HCT116 (cell line): ENCODE measurements at regions not wholly inside any gene's neighbourhood (a gene's known extent, or its start where the extent isn't known, plus 50 kb on each side); places are given as distances from the start of the nearest gene placed in this dataset.

Source experiments
- ATAC-seq: fragments of 200-7000 bp; cut with Tn5 transposase; 2 replicates; pipeline ENCODE4 v1.9.1; 2020; ENCODE audit warnings: mild to moderate bottlenecking, moderate library complexity
- BruUV-seq: library from RNA; stranded (reverse); fragments of 400-500 nt; replicated peaks from 2 replicates; lab custom pipeline; 2021; lab: Mats Ljungman, UMichigan
- CTCF ChIA-PET: fragments of 300-600 bp; sonication (Branson Sonifier 250); formaldehyde crosslinking; loops from one replicate; lab custom pipeline; 2021; ENCODE audit warnings: antibody characterized with exemption; lab: Charles Lee
- POLR2A ChIA-PET: fragments of 300-600, 350-600 bp; sonication (Branson Sonifier 250); formaldehyde crosslinking; loops from one replicate; lab custom pipeline; 2021; ENCODE audit warnings: antibody characterized with exemption; lab: Charles Lee
- RAD21 ChIA-PET, 2 experiments: fragments of 300-600 bp; sonication (Branson Sonifier 250); formaldehyde crosslinking; loops; one replicate each; lab custom pipeline; 2023; ENCODE audit warnings: low total read pairs in 2 of 2; ENCODE audit not compliant: uncharacterized antibody in 2 of 2, unreplicated experiment in 2 of 2, low non-redundant PET in 1 of 2; lab: Charles Lee
- DNase-seq: peaks from one replicate; pipeline ENCODE4 v3.0.0-alpha.2; 2010; ENCODE audit warnings: low read depth, low spot score
- H2AFZ ChIP-seq: fragments of 200-600 bp; shearing (Covaris generic), sonication (generic); 2 replicates; pipeline ENCODE4 v1.6.1; 2017; ENCODE audit warnings: low read depth, mixed run types, mixed read lengths, antibody characterized with exemption, low read length; ENCODE audit not compliant: poor library complexity, severe bottlenecking
- H3K27ac ChIP-seq: 2 replicates; pipeline ENCODE4 v1.5.1; 2012; ENCODE audit warnings: low read depth, low read length
- H3K27me3 ChIP-seq: fragments of 200-600 bp; sonication (generic); 2 replicates; pipeline ENCODE4 v1.6.1; 2016; ENCODE audit warnings: mixed run types, low read length, mixed read lengths; ENCODE audit not compliant: insufficient read depth
- H3K36me3 ChIP-seq, 2 experiments: fragments of 200-500 bp in 1 of 2; fragments of 200-600 bp in 1 of 2; sonication (Bioruptor generic) in 1 of 2; sonication (generic) in 1 of 2; 2 replicates each; pipeline versions ENCODE4 v1.5.1 to v1.6.1; 2014 to 2016; ENCODE audit warnings: low read length in 2 of 2, inconsistent platforms in 1 of 2, mixed read lengths in 1 of 2, mixed run types in 1 of 2; ENCODE audit not compliant: insufficient read depth in 2 of 2, control insufficient read depth in 1 of 2
- H3K4me1 ChIP-seq, 2 experiments: fragments of 200-600 bp in 1 of 2; sonication (generic) in 1 of 2; 2 replicates each; pipeline versions ENCODE4 v1.5.1 to v1.6.1; 2012 to 2017; ENCODE audit warnings: low read length in 2 of 2, inconsistent platforms in 1 of 2, mild to moderate bottlenecking in 1 of 2, mixed read lengths in 1 of 2, mixed run types in 1 of 2, moderate library complexity in 1 of 2; ENCODE audit not compliant: insufficient read depth in 2 of 2, control insufficient read depth in 1 of 2
- H3K4me2 ChIP-seq: fragments of 200-600 bp; sonication (generic); 2 replicates; pipeline ENCODE4 v1.6.1; 2017; ENCODE audit warnings: mixed run types, low read length, mixed read lengths
- H3K4me3 ChIP-seq, 2 experiments: fragments of 200-600 bp in 1 of 2; sonication (generic) in 1 of 2; replicated peaks in 1 of 2; 2 replicates each; pipeline ENCODE4 v1.5.1; 2011 to 2016; ENCODE audit warnings: low read length in 2 of 2, control low read depth in 1 of 2, low read depth in 1 of 2, mild to moderate bottlenecking in 1 of 2, mixed read lengths in 1 of 2, mixed run types in 1 of 2
- H3K79me2 ChIP-seq: fragments of 200-600 bp; sonication (generic); 2 replicates; pipeline ENCODE4 v1.6.1; 2017; ENCODE audit warnings: mild to moderate bottlenecking, mixed run types, low read length, moderate library complexity, mixed read lengths; ENCODE audit not compliant: insufficient read depth
- H3K9ac ChIP-seq: fragments of 200-600 bp; sonication (generic); 2 replicates; pipeline ENCODE4 v1.6.1; 2016; ENCODE audit warnings: low read length, mixed read lengths
- H3K9me2 ChIP-seq: fragments of 200-600 bp; sonication (generic), shearing (Covaris generic); 2 replicates; pipeline ENCODE4 v1.6.1; 2017; ENCODE audit warnings: mixed run types, mild to moderate bottlenecking, moderate library complexity; ENCODE audit not compliant: insufficient read depth
- H3K9me3 ChIP-seq, 2 experiments: fragments of 200-500 bp in 1 of 2; fragments of 200-600 bp in 1 of 2; sonication (Bioruptor generic) in 1 of 2; sonication (generic) in 1 of 2; 2 replicates each; pipeline ENCODE4 v1.6.1; 2014 to 2017; ENCODE audit warnings: low read length in 2 of 2, mixed read lengths in 2 of 2, inconsistent platforms in 1 of 2, low read depth in 1 of 2, mild to moderate bottlenecking in 1 of 2, mixed run types in 1 of 2, moderate library complexity in 1 of 2; ENCODE audit not compliant: control insufficient read depth in 1 of 2, insufficient read depth in 1 of 2
- H4K20me1 ChIP-seq: fragments of 200-600 bp; sonication (generic), shearing (Covaris generic); 2 replicates; pipeline ENCODE4 v1.6.1; 2017; ENCODE audit warnings: mixed run types, mild to moderate bottlenecking, moderate library complexity; ENCODE audit not compliant: insufficient read depth
- CBX3 ChIP-seq: IDR thresholded peaks from 2 replicates; pipeline ENCODE4 v1.6.1; 2012; ENCODE audit warnings: low read depth
- CEBPB ChIP-seq: IDR thresholded peaks from 2 replicates; pipeline ENCODE4 v1.6.1; 2012; ENCODE audit warnings: low read depth
- CTCF ChIP-seq, 3 experiments: fragments of 200-600 bp in 1 of 3; sonication (generic) in 1 of 3; IDR thresholded peaks in 2 of 3; conservative IDR thresholded peaks in 1 of 3; 2 replicates each; pipeline ENCODE4 v1.5.1; 2012 to 2017; ENCODE audit warnings: low read depth in 2 of 3, low read length in 2 of 3, antibody characterized with exemption in 1 of 3, borderline replicate concordance in 1 of 3, control low read depth in 1 of 3, mild to moderate bottlenecking in 1 of 3, mixed read lengths in 1 of 3, mixed run types in 1 of 3, moderate library complexity in 1 of 3; ENCODE audit not compliant: insufficient read depth in 1 of 3
- EGR1 ChIP-seq: IDR thresholded peaks from 2 replicates; pipeline ENCODE4 v1.6.1; 2012; ENCODE audit warnings: low read depth
- EZH2 ChIP-seq: fragments of 200-600 bp; sonication (generic); IDR thresholded peaks from 2 replicates; pipeline ENCODE4 v1.6.1; 2017; ENCODE audit warnings: antibody characterized with exemption, mixed run types
- EZH2phosphoT487 ChIP-seq: fragments of 200-600 bp; IDR thresholded peaks from 2 replicates; pipeline ENCODE4 v1.6.1; 2018; ENCODE audit warnings: antibody characterized with exemption, borderline replicate concordance
- JUND ChIP-seq: IDR thresholded peaks from 2 replicates; pipeline ENCODE4 v1.6.1; 2012
- MAX ChIP-seq: IDR thresholded peaks from 2 replicates; pipeline ENCODE4 v1.6.1; 2012
- POLR2A ChIP-seq: IDR thresholded peaks from 2 replicates; pipeline ENCODE4 v1.7.0; 2011; ENCODE audit warnings: borderline replicate concordance; ENCODE audit not compliant: insufficient read depth, insufficient read length; ENCODE audit errors: extremely low read depth
- POLR2AphosphoS5 ChIP-seq: IDR thresholded peaks from 2 replicates; pipeline ENCODE4 v1.6.1; 2011; ENCODE audit warnings: mild to moderate bottlenecking, low read depth, low read length, moderate library complexity
- RAD21 ChIP-seq: IDR thresholded peaks from 2 replicates; pipeline ENCODE4 v1.6.1; 2012; ENCODE audit warnings: low read depth, mild to moderate bottlenecking
- REST ChIP-seq: IDR thresholded peaks from 2 replicates; pipeline ENCODE4 v1.6.1; 2012; ENCODE audit warnings: low read depth
- SIN3A ChIP-seq: IDR thresholded peaks from 2 replicates; pipeline ENCODE4 v1.6.1; 2012; ENCODE audit warnings: low read depth
- SP1 ChIP-seq: IDR thresholded peaks from 2 replicates; pipeline ENCODE4 v1.6.1; 2012; ENCODE audit warnings: low read depth
- SRF ChIP-seq: IDR thresholded peaks from 2 replicates; pipeline ENCODE4 v1.6.1; 2012; ENCODE audit warnings: low read depth
- TCF7L2 ChIP-seq: IDR thresholded peaks from 2 replicates; pipeline ENCODE4 v1.7.0; 2011; ENCODE audit warnings: borderline replicate concordance, inconsistent platforms; ENCODE audit not compliant: insufficient read depth, insufficient read length; ENCODE audit errors: extremely low read depth
- YY1 ChIP-seq: IDR thresholded peaks from 2 replicates; pipeline ENCODE4 v1.6.1; 2011; ENCODE audit warnings: low read length, low read depth, moderate library complexity, mild to moderate bottlenecking; ENCODE audit not compliant: insufficient replicate concordance; ENCODE audit errors: extremely low read depth
- ZBTB33 ChIP-seq: IDR thresholded peaks from 2 replicates; pipeline ENCODE4 v1.6.1; 2011; ENCODE audit warnings: mild to moderate bottlenecking, low read length, moderate library complexity; ENCODE audit not compliant: insufficient replicate concordance; ENCODE audit errors: extremely low read depth
- ZFX ChIP-seq: fragments of 450-650 bp; IDR thresholded peaks from 2 replicates; pipeline ENCODE4 v1.6.1; 2017
- ZNF274 ChIP-seq: fragments of 200-500 bp; sonication (Bioruptor generic); IDR thresholded peaks from 2 replicates; pipeline ENCODE4 v1.6.1; 2014; ENCODE audit warnings: mild to moderate bottlenecking, low read depth, low read length, inconsistent platforms
- intact Hi-C: fragments of 100-400 bp; cut with micrococcal nuclease; formaldehyde crosslinking; loops from 2 replicates; pipeline ENCODE4 v1.10.0; 2022

GRCh38 chr6:142542704-142543233 is 241.0 kb downstream of the ADGRG6 start:
- no peaks in the 10 kb centered on the region for H3K27me3 ChIP-seq
- RAD21 ChIA-PET = no interaction called here
- H3K79me2 ChIP-seq = no peaks in the 10 kb centered on the region
- peak overlapping the region; percentile 87 for H2AFZ ChIP-seq
- POLR2A ChIA-PET = no interaction called here
- H4K20me1 ChIP-seq = no peaks in the 10 kb centered on the region
- H3K36me3 ChIP-seq = no peaks in the 10 kb centered on the region
- peak overlapping the region; percentile 22; the same call in 1 of the 2 replicates for H3K9ac ChIP-seq
- peak; percentile 36 for DNase-seq
- CTCF ChIA-PET = interaction anchor here (1.0 kb wide), 1 partner anchor 68 kb away, joined by 3 read pairs; no protein-coding TSS in a partner anchor
- BruUV-seq = no TSS peak
- ATAC-seq = peak; percentile 67
- peaks cover 4 to 16% of the 10 kb centered on the region in 2 experiments; a peak in 3 of 4 replicates for H3K4me1 ChIP-seq
- peak overlapping the region in 1 of 2 experiments; percentile 5; a peak in 1 of 4 replicates for H3K4me3 ChIP-seq
- H3K4me2 ChIP-seq = peak overlapping the region; percentile 49
- intact Hi-C loops = no loop called here
- no peak overlapping the region for H3K27ac ChIP-seq
- H3K9me2 ChIP-seq = no peaks in the 10 kb centered on the region; the same call in 1 of the 2 replicates
- no peaks in the 10 kb centered on the region for H3K9me3 ChIP-seq
- TF ChIP-seq EZH2phosphoT487 = no peak
- no peak for TF ChIP-seq POLR2A
- no peak for TF ChIP-seq EGR1
- TF ChIP-seq ZFX = peak; percentile 18; the same call in 1 of the 2 replicates
- no peak for TF ChIP-seq MAX
- TF ChIP-seq SP1 = 0 out of 2 replicates have a peak, but pooled peaks have one; percentile 26
- no peak for TF ChIP-seq ZBTB33
- no peak for TF ChIP-seq SRF
- TF ChIP-seq CBX3 = no peak
- no peak for TF ChIP-seq YY1
- TF ChIP-seq CTCF (IDR thresholded peaks at IDR 0.05 in 2 of 3, conservative IDR thresholded peaks at IDR 0.05 in 1 of 3; ENCODE audit: borderline replicate concordance in 1 of 3, insufficient read depth in 1 of 3, low read depth in 2 of 3, low read length in 2 of 3) = no peak
- 0 out of 2 replicates have a peak, but pooled peaks have one; percentile 21 for TF ChIP-seq JUND
- TF ChIP-seq RAD21 = peak; percentile 3; the same call in 1 of the 2 replicates
- no peak for TF ChIP-seq ZNF274
- TF ChIP-seq CEBPB = no peak
- no peak for TF ChIP-seq EZH2
- no peak for TF ChIP-seq POLR2AphosphoS5
- no peak for TF ChIP-seq TCF7L2
- no peak for TF ChIP-seq SIN3A
- TF ChIP-seq REST = no peak
